SK-N-SH (cell line): ENCODE measurements at regions not wholly inside any gene's neighbourhood (a gene's known extent, or its start where the extent isn't known, plus 50 kb on each side); places are given as distances from the start of the nearest gene placed in this dataset.

Experiments
- CTCF ChIA-PET: fragments of 300-600, 350-600 bp; formaldehyde crosslinking; extraction: SDS; loops from one replicate; lab custom pipeline; 2021; lab: Yijun Ruan, JAX
- POLR2A ChIA-PET: fragments of 350-600 bp; sonication (Branson Sonifier 250); formaldehyde crosslinking; extraction: SDS; loops from one replicate; lab custom pipeline; 2020; ENCODE audit warnings: antibody characterized with exemption, inconsistent platforms; lab: Yijun Ruan, JAX
- DNase-seq: peaks from one replicate; pipeline ENCODE4 v3.0.0; 2012
- H2AFZ ChIP-seq: fragments of 200-600 bp; sonication (generic); 2 replicates; pipeline ENCODE4 v1.8.1; 2016; ENCODE audit warnings: antibody characterized with exemption, mild to moderate bottlenecking, low read depth
- H3F3A ChIP-seq: fragments of 200-600 bp; sonication (generic); replicated peaks from 2 replicates; pipeline ENCODE3; 2016; ENCODE audit warnings: antibody characterized with exemption, mild to moderate bottlenecking; ENCODE audit not compliant: insufficient read depth
- H3K27ac ChIP-seq, 2 experiments: fragments of 200-500 bp in 1 of 2; fragments of 200-600 bp in 1 of 2; sonication (Bioruptor generic) in 1 of 2; sonication (generic), shearing (Covaris generic) in 1 of 2; 2 replicates each; pipeline versions ENCODE4 v1.5.1 to v1.6.1; 2014 to 2016; ENCODE audit warnings: low read depth in 2 of 2, inconsistent platforms in 1 of 2, low read length in 1 of 2, mild to moderate bottlenecking in 1 of 2, mixed read lengths in 1 of 2
- H3K27me3 ChIP-seq: fragments of 200-600 bp; sonication (generic), shearing (Covaris generic); 2 replicates; pipeline ENCODE4 v1.6.1; 2016; ENCODE audit warnings: mixed run types; ENCODE audit not compliant: insufficient read depth
- H3K36me3 ChIP-seq, 2 experiments: fragments of 200-500 bp in 1 of 2; fragments of 200-600 bp in 1 of 2; sonication (Bioruptor generic) in 1 of 2; sonication (generic) in 1 of 2; replicated peaks in 1 of 2; 2 replicates each; pipeline versions ENCODE3 to v1.5.1; 2014 to 2016; ENCODE audit warnings: low read length in 1 of 2, mild to moderate bottlenecking in 1 of 2; ENCODE audit not compliant: insufficient read depth in 2 of 2, control insufficient read depth in 1 of 2
- H3K4me1 ChIP-seq, 2 experiments: fragments of 200-500 bp in 1 of 2; fragments of 200-600 bp in 1 of 2; sonication (Bioruptor generic) in 1 of 2; sonication (generic), shearing (Covaris generic) in 1 of 2; 2 replicates each; pipeline versions ENCODE4 v1.5.1 to v1.6.1; 2014 to 2016; ENCODE audit warnings: low read depth in 1 of 2, low read length in 1 of 2, mixed run types in 1 of 2; ENCODE audit not compliant: insufficient read depth in 2 of 2, control insufficient read depth in 1 of 2
- H3K4me2 ChIP-seq: fragments of 200-600 bp; sonication (generic), shearing (Covaris generic); 2 replicates; pipeline ENCODE4 v1.6.1; 2017; ENCODE audit warnings: mixed run types
- H3K4me3 ChIP-seq, 2 experiments: fragments of 200-500 bp in 1 of 2; fragments of 200-600 bp in 1 of 2; sonication (Bioruptor generic) in 1 of 2; sonication (generic), shearing (Covaris generic) in 1 of 2; 2 replicates each; pipeline versions ENCODE4 v1.5.1 to v1.8.1; 2014 to 2016; ENCODE audit warnings: low read depth in 2 of 2, inconsistent platforms in 1 of 2, low read length in 1 of 2, mild to moderate bottlenecking in 1 of 2, mixed read lengths in 1 of 2, moderate library complexity in 1 of 2
- H3K79me2 ChIP-seq: fragments of 200-600 bp; sonication (generic); 2 replicates; pipeline ENCODE4 v1.8.1; 2017; ENCODE audit warnings: mild to moderate bottlenecking; ENCODE audit not compliant: insufficient read depth
- H3K9ac ChIP-seq: fragments of 200-600 bp; sonication (generic); 2 replicates; pipeline ENCODE4 v1.6.1; 2017; ENCODE audit warnings: mixed run types
- H3K9me2 ChIP-seq: fragments of 200-600 bp; sonication (generic); 2 replicates; pipeline ENCODE4 v1.6.1; 2017; ENCODE audit warnings: mixed run types
- H3K9me3 ChIP-seq: fragments of 200-600 bp; sonication (generic); 2 replicates; pipeline ENCODE4 v1.6.1; 2017; ENCODE audit warnings: mixed run types, mild to moderate bottlenecking, moderate library complexity
- H4K20me1 ChIP-seq: fragments of 200-600 bp; sonication (generic); 2 replicates; pipeline ENCODE4 v1.6.1; 2017; ENCODE audit warnings: mild to moderate bottlenecking, mixed run types; ENCODE audit not compliant: insufficient read depth
- FOXJ3 ChIP-seq: sonication (generic); formaldehyde crosslinking; IDR thresholded peaks from 2 replicates; pipeline ENCODE4 v1.5.1; 2020; ENCODE audit warnings: mild to moderate bottlenecking, missing genetic modification reagents
- FOXM1 ChIP-seq: IDR thresholded peaks from 2 replicates; pipeline ENCODE4 v1.4.0; 2012; ENCODE audit warnings: low read depth, mild to moderate bottlenecking
- GABPA ChIP-seq: IDR thresholded peaks from 2 replicates; pipeline ENCODE4 v1.4.0; 2012; ENCODE audit warnings: low read depth, mild to moderate bottlenecking
- MEF2A ChIP-seq: IDR thresholded peaks from 2 replicates; pipeline ENCODE4 v1.4.0; 2012; ENCODE audit warnings: low read depth, borderline replicate concordance
- MXI1 ChIP-seq: IDR thresholded peaks from 2 replicates; pipeline ENCODE4 v1.6.1; 2012; ENCODE audit warnings: mild to moderate bottlenecking, low read depth, low read length, improper control_type of control experiment
- NFIC ChIP-seq: IDR thresholded peaks from 2 replicates; pipeline ENCODE4 v1.4.0; 2012; ENCODE audit warnings: borderline replicate concordance
- NRF1 ChIP-seq: IDR thresholded peaks from 2 replicates; pipeline ENCODE4 v1.6.1; 2012; ENCODE audit warnings: low read depth, mild to moderate bottlenecking, low read length
- PBX3 ChIP-seq: IDR thresholded peaks from 2 replicates; pipeline ENCODE4; 2012
- POLR2AphosphoS5 ChIP-seq: IDR thresholded peaks from 2 replicates; pipeline ENCODE4 v1.6.1; 2012; ENCODE audit warnings: low read depth, low read length
- RFX5 ChIP-seq: IDR thresholded peaks from 2 replicates; pipeline ENCODE4 v1.6.1; 2012; ENCODE audit warnings: mild to moderate bottlenecking, improper control_type of control experiment, low read length
- RXRA ChIP-seq: IDR thresholded peaks from 2 replicates; pipeline ENCODE4 v1.4.0; 2012; ENCODE audit warnings: low read depth, mild to moderate bottlenecking, borderline replicate concordance
- SIN3A ChIP-seq: IDR thresholded peaks from 2 replicates; pipeline ENCODE4 v1.6.1; 2012; ENCODE audit warnings: low read depth, mild to moderate bottlenecking, low read length, moderate library complexity, borderline replicate concordance
- TEAD4 ChIP-seq: IDR thresholded peaks from 2 replicates; pipeline ENCODE4 v1.4.0; 2012; ENCODE audit warnings: mild to moderate bottlenecking, borderline replicate concordance; ENCODE audit not compliant: insufficient read depth
- USF1 ChIP-seq: IDR thresholded peaks from 2 replicates; pipeline ENCODE4 v1.4.0; 2012; ENCODE audit warnings: low read depth, borderline replicate concordance
- YY1 ChIP-seq: IDR thresholded peaks from 2 replicates; pipeline ENCODE4 v1.4.0; 2012; ENCODE audit warnings: low read depth, mild to moderate bottlenecking
- ZBTB33 ChIP-seq: IDR thresholded peaks from 2 replicates; pipeline ENCODE4 v1.4.0; 2012; ENCODE audit warnings: low read depth, borderline replicate concordance
- WGBS: methylation state at CpG from one replicate; pipeline ENCODE4 v1.1.6; 2017; ENCODE audit warnings: low lambda C conversion rate; 5-methylcytosine and 5-hydroxymethylcytosine counted together

- ChIA-PET CTCF (interaction anchor here (1.0 kb wide), 1 partner anchor 26 kb away, joined by 5 read pairs; no protein-coding TSS in a partner anchor), POLR2A (no interaction called here)
- no peaks in the 10 kb centered on the region for H3K27me3 ChIP-seq
- H2AFZ ChIP-seq, result no peak overlapping the region
- H3K9me3 ChIP-seq, result no peaks in the 10 kb centered on the region
- no peak overlapping the region for H3K9ac ChIP-seq
- DNase-seq, result no peak
- H3K79me2 ChIP-seq, result no peaks in the 10 kb centered on the region
- TF ChIP-seq FOXM1 (no peak), POLR2AphosphoS5 (no peak), RXRA (no peak), SIN3A (no peak), MXI1 (no peak), NRF1 (no peak), FOXJ3 (CRISPR knock-in tag) (no peak), ZBTB33 (no peak), MEF2A (no peak), USF1 (no peak), RFX5 (no peak), YY1 (no peak), NFIC (no peak), GABPA (no peak)
- no peak overlapping the region for H3K4me3 ChIP-seq
- no peaks in the 10 kb centered on the region for H3F3A ChIP-seq
- no peaks in the 10 kb centered on the region for H3K36me3 ChIP-seq
- peaks cover 0 to 30% of the 10 kb centered on the region in 2 experiments; a peak in 2 of 4 replicates for H3K4me1 ChIP-seq
- H4K20me1 ChIP-seq, result no peaks in the 10 kb centered on the region
- WGBS, result 39% methylated on average over 1 of the region's 1 CpG
- H3K9me2 ChIP-seq, result no peaks in the 10 kb centered on the region
- H3K4me2 ChIP-seq, result no peak overlapping the region
- no peak overlapping the region for H3K27ac ChIP-seq
Observed at GRCh38 chr2:21291426-21291825, 167.7 kb downstream of the TDRD15 start.

- Histone ChIP-seq H3K79me2 (no peaks in the 10 kb centered on the region), H3K9ac (no peak overlapping the region), H3K4me1 (peaks cover 0 to 13% of the 10 kb centered on the region in 2 experiments; a peak in 2 of 4 replicates), H3K4me3 (no peak overlapping the region), H3K9me3 (no peaks in the 10 kb centered on the region), H3K4me2 (no peak overlapping the region), H3K27ac (no peak overlapping the region), H3K27me3 (no peaks in the 10 kb centered on the region), H4K20me1 (no peaks in the 10 kb centered on the region), H3K9me2 (no peaks in the 10 kb centered on the region), H3F3A (no peaks in the 10 kb centered on the region), H2AFZ (no peak overlapping the region), H3K36me3 (no peaks in the 10 kb centered on the region)
- no peak for TF ChIP-seq RFX5
- no peak for TF ChIP-seq ZBTB33
- TF ChIP-seq PBX3, result no peak
- no peak for TF ChIP-seq TEAD4
- WGBS, result 8% methylated on average over 2 of the region's 2 CpGs
- DNase-seq, result no peak
- ChIA-PET POLR2A (interaction anchor here (2.2 kb wide), 1 partner anchor 12 kb away, joined by 7 read pairs; no protein-coding TSS in a partner anchor), CTCF (interaction anchor here (1.3 to 1.7 kb wide), 4 partner anchors 12 to 100 kb away, joined by 3 to 6 read pairs (median 4); no protein-coding TSS in a partner anchor)
Observed at GRCh38 chr2:21294446-21294845, 170.7 kb downstream of the TDRD15 start.
